HCT116 (cell line): ENCODE measurements at regions not wholly inside any gene's neighbourhood (a gene's known extent, or its start where the extent isn't known, plus 50 kb on each side); places are given as distances from the start of the nearest gene placed in this dataset.

Experiments used
- CEBPB ChIP-seq: IDR thresholded peaks from 2 replicates; pipeline ENCODE4 v1.6.1; 2012; ENCODE audit warnings: low read depth
- CTCF ChIP-seq, 3 experiments: fragments of 200-600 bp in 1 of 3; sonication (generic) in 1 of 3; IDR thresholded peaks in 2 of 3; conservative IDR thresholded peaks in 1 of 3; 2 replicates each; pipeline ENCODE4 v1.5.1; 2012 to 2017; ENCODE audit warnings: low read depth in 2 of 3, low read length in 2 of 3, antibody characterized with exemption in 1 of 3, borderline replicate concordance in 1 of 3, control low read depth in 1 of 3, mild to moderate bottlenecking in 1 of 3, mixed read lengths in 1 of 3, mixed run types in 1 of 3, moderate library complexity in 1 of 3; ENCODE audit not compliant: insufficient read depth in 1 of 3
- EGR1 ChIP-seq: IDR thresholded peaks from 2 replicates; pipeline ENCODE4 v1.6.1; 2012; ENCODE audit warnings: low read depth
- EZH2 ChIP-seq: fragments of 200-600 bp; sonication (generic); IDR thresholded peaks from 2 replicates; pipeline ENCODE4 v1.6.1; 2017; ENCODE audit warnings: antibody characterized with exemption, mixed run types
- EZH2phosphoT487 ChIP-seq: fragments of 200-600 bp; IDR thresholded peaks from 2 replicates; pipeline ENCODE4 v1.6.1; 2018; ENCODE audit warnings: antibody characterized with exemption, borderline replicate concordance
- JUND ChIP-seq: IDR thresholded peaks from 2 replicates; pipeline ENCODE4 v1.6.1; 2012
- POLR2A ChIP-seq: IDR thresholded peaks from 2 replicates; pipeline ENCODE4 v1.7.0; 2011; ENCODE audit warnings: borderline replicate concordance; ENCODE audit not compliant: insufficient read depth, insufficient read length; ENCODE audit errors: extremely low read depth
- POLR2AphosphoS5 ChIP-seq: IDR thresholded peaks from 2 replicates; pipeline ENCODE4 v1.6.1; 2011; ENCODE audit warnings: mild to moderate bottlenecking, low read depth, low read length, moderate library complexity
- RAD21 ChIP-seq: IDR thresholded peaks from 2 replicates; pipeline ENCODE4 v1.6.1; 2012; ENCODE audit warnings: low read depth, mild to moderate bottlenecking
- SIN3A ChIP-seq: IDR thresholded peaks from 2 replicates; pipeline ENCODE4 v1.6.1; 2012; ENCODE audit warnings: low read depth
- YY1 ChIP-seq: IDR thresholded peaks from 2 replicates; pipeline ENCODE4 v1.6.1; 2011; ENCODE audit warnings: low read length, low read depth, moderate library complexity, mild to moderate bottlenecking; ENCODE audit not compliant: insufficient replicate concordance; ENCODE audit errors: extremely low read depth
- TF ChIP-seq, protein P1 (sequence below): IDR thresholded peaks from 2 replicates; pipeline ENCODE4 v1.6.1; 2012; ENCODE audit warnings: low read depth

- TF ChIP-seq YY1 (no peak), CTCF (IDR thresholded peaks at IDR 0.05 in 2 of 3, conservative IDR thresholded peaks at IDR 0.05 in 1 of 3; ENCODE audit: borderline replicate concordance in 1 of 3, insufficient read depth in 1 of 3, low read depth in 2 of 3, low read length in 2 of 3) (no peak), POLR2AphosphoS5 (no peak), EZH2phosphoT487 (no peak), POLR2A (no peak), EGR1 (no peak), EZH2 (no peak), JUND (no peak), SIN3A (no peak), RAD21 (no peak), CEBPB (no peak)
- TF ChIP-seq, protein P1, sequence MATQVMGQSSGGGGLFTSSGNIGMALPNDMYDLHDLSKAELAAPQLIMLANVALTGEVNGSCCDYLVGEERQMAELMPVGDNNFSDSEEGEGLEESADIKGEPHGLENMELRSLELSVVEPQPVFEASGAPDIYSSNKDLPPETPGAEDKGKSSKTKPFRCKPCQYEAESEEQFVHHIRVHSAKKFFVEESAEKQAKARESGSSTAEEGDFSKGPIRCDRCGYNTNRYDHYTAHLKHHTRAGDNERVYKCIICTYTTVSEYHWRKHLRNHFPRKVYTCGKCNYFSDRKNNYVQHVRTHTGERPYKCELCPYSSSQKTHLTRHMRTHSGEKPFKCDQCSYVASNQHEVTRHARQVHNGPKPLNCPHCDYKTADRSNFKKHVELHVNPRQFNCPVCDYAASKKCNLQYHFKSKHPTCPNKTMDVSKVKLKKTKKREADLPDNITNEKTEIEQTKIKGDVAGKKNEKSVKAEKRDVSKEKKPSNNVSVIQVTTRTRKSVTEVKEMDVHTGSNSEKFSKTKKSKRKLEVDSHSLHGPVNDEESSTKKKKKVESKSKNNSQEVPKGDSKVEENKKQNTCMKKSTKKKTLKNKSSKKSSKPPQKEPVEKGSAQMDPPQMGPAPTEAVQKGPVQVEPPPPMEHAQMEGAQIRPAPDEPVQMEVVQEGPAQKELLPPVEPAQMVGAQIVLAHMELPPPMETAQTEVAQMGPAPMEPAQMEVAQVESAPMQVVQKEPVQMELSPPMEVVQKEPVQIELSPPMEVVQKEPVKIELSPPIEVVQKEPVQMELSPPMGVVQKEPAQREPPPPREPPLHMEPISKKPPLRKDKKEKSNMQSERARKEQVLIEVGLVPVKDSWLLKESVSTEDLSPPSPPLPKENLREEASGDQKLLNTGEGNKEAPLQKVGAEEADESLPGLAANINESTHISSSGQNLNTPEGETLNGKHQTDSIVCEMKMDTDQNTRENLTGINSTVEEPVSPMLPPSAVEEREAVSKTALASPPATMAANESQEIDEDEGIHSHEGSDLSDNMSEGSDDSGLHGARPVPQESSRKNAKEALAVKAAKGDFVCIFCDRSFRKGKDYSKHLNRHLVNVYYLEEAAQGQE = no peak
Measured at GRCh38 chr5:50969151-50970031, 303.0 kb downstream of the PARP8 start.
